GM18858 (cell line): ENCODE measurements at regions not wholly inside any gene's neighbourhood (a gene's known extent, or its start where the extent isn't known, plus 50 kb on each side); places are given as distances from the start of the nearest gene placed in this dataset.

Source experiments
- ATAC-seq: cut with Tn5 transposase; IDR thresholded peaks from one replicate; pipeline ENCODE4 v1.9.1; 2021; ENCODE audit not compliant: unreplicated experiment

DNA sequence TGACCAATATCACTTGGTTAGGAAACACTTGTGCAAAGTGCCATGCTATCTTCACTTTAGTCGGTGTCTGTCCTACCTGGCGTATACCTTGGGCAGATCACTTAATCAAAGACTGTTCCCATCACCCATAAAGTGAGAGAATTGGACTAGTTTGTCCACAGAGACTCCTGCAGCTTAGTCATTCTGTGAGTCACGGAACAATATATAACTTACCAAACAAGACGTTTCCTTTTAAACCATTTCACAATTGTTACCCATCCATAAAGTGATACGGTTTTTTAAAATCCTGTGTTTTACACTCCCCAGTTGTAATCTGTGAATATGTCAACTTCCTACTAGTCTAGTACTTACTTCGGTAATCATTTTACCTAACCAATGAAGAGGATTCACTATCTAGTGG, 499.3 kb upstream of the SMIM21 start:
- ATAC-seq, result no peak

DNA sequence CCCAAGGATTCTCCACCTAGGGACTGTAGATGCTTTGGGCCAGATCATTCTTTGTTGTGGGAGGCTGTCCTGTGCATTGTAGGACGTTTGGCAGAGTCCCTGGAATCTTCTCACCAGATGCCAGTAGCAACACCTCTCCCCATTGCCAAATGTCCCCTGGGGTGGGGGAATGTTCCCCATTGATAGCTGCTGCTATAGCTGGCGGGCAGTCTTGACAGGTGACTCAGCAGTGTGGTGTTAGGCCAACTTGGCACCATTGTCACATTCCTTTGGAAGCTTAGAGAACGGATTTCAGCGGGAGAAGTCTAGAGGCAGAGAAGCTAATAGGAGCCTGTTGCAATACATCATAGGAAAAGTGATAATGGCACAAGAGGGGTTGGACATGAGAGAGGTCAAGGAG, 495.7 kb upstream of the SMIM21 start:
- ATAC-seq, result no peak

- no peak for ATAC-seq
Observed at GRCh38 chr18:75916624-75916982, 489.1 kb upstream of the SMIM21 start.

DNA sequence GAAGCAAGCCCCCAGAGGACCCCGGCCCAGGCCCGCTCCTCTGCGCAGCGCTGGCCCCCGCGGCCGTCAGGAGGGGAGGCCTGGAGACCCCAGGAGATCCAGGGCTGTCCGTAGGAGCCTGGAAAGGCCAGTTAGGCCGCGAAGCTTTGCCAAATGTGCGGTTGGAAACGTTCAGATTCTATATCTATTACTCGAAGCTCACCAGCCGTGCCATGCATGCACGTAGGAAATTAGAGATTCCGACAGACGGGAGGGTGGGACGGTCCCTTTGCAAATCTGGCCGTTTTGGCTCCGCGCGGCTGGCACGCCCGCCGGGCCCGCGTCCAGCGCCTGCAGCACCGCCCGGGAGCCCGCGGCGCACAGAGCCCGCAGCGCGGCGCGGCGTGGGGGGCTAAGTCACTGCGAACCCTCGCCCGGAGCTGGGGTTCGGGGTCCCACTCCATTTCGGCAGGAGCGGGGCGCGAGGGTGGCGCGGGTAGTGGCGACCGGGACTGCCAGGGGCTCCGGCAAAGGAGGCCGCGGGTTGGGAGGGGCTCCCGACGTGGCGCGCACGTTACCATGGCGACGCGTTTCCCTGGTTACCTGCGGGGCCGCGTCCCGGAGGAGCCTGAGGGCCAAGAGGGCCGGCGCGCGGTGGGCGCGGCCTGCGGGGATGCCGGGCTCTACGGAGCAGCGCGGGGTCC, 488.6 kb upstream of the SMIM21 start:
- no peak for ATAC-seq

DNA sequence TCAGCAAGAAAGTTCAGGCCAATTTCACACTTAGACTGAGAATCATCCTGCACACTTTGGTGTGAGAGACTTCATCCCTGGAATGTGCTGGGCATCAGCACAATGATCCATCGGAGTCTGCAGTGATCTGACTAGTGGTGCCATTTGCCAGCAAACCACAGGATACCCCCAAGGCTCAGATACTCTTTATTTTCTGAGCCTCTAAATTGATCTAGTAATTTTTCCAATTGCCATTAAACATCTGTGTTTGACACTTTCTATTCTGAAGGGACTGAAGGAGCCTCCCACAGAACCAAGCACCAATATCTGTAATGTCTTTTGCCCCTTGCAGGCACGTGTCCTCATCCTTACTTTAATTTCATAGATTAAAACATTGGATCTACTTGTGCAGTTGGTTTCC, 485.3 kb upstream of the SMIM21 start:
- ATAC-seq, result no peak

DNA sequence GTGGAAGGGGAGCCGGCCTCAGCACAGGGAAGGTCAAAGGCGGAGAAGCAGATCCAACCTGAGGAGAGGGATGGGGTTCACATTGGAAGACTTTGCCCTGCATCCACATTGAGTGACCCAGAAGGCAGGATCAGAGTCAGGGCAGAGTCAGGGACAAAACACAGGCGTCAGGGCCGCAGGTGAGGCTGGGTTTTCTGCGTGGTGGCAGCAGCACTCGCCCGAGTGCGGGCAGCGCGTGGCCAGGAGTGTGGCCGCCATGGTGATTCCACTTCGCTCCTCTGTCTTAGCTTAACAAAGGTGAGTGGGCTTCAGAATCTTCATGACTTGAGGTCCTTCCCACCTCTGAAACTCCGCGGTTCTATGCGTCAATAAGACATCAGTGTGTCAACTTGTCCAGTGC, 476.9 kb upstream of the SMIM21 start:
- no peak for ATAC-seq

DNA sequence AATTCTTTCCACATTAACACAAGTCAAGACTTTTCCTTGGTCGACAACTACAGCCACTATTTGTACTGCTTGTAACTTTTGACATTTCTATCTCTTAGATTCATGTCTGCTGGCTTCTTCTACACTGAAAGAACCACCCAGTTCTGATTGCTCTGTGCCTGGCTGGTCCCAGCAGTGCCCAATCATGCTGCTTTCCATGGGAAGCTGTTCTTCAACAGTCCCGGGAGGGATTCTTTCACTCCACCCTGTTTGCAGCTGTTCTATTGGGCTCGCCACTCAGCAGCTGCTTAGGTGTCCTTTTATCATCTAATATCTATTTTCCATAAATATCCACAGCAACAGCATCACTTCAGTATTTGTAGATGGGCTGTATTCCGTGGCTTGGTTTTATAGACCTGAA, 471.1 kb upstream of the SMIM21 start:
- no peak for ATAC-seq

GRCh38 chr18:75897386-75897785, 469.9 kb upstream of the SMIM21 start:
- ATAC-seq, result no peak

DNA sequence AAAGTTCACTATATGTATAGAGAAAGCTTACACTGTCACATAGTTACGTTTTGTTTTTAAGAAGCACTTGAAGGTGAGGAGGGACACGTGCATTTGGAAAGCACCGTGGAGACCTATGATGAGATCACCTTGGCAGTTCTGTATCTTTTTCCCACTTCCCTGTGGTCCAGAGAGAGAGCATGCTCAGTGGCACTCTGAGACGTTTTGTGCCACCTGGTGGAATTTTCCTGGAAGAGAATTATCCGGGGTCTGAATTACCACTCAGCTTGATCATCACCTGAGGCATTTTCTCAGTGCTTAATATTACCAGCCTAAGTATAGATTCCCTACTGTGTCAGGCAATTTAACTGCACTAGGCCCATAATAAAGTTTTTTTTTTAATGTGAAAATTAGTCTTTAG, 469.4 kb upstream of the SMIM21 start:
- ATAC-seq, result no peak

- no peak for ATAC-seq
Observed at GRCh38 chr18:75895135-75895534, 467.6 kb upstream of the SMIM21 start.

GRCh38 chr18:75884728-75885127, 457.2 kb upstream of the SMIM21 start:
- no peak for ATAC-seq

GRCh38 chr18:75880925-75881504, 453.5 kb upstream of the SMIM21 start:
- no peak for ATAC-seq

DNA sequence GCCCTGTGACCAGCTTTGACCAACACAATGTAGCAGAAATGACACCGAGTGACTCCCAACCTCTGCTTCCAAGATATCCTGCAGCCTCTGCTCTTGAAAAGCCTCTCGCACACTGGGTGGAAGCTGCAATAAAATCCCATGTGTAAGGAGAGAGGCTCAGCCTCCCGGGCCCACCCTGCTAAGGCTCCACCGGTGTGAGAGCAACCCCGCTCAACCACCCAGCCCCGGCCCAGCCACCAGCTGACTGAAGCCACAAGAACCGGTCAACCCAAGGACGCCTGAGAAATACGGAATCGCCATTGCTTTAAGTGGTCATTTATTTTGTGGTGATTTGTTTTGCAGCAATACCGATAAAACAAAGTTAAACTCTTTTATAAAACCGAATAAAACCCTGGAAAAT, 452.8 kb upstream of the SMIM21 start:
- ATAC-seq, result no peak

DNA sequence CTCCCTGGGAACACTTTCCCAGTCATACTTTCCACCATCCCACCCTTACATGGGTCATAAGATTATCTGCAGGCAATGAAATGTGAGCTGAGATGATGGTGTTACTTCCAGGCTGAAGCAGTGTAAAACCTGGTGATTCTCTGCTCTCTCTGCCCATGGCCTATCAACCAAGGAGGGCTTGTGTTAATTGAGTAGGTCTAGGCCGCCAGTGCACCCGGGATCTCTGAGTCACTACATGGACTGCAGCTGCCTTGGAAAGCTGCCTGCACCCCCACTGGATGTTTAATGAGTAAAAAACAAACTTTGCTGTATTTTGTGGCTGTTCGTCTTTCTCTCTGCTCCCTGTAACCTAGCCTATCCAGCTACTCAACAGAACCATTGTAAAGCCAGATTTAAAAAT, 451.7 kb upstream of the SMIM21 start:
- no peak for ATAC-seq

DNA sequence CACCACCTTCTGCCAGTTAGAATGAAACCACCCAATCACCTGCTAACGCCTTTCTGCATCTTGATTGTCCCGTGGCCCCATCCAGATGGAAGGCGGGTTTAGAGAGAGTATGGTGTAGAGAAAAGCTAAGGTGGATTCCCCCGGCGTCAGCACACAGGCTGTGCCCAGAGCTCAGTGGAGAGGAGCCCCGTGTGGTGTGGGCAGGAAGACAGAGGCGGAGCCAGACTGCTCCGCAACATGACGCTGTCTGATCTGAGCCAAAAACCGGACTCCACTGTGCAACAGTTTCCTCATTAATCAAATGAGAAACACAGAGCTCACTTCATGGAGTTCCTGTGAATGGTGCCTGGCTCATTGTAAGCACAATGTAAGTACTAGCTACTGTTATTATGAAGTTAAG, 448.1 kb upstream of the SMIM21 start:
- ATAC-seq, result no peak

- ATAC-seq, result no peak
Observed at GRCh38 chr18:75874401-75875089, 447.0 kb upstream of the SMIM21 start.

DNA sequence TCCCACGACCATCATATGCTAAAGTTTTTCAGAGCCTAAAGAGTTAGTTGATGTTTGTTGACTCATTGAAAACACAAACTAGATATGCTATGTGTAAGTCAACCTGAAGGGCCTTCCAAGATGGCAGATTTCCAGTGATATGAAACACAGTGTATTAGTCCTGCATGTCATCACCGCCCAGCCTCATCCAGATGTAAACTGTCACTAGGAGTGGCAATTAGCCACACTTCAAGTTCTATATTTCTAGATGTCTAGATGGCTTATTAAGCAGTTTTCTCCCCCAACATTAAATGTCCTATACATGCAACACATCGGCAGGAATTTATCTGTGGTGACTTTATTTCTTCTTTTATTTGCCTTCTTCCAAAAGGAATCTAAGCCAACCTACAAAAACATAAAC, 444.1 kb upstream of the SMIM21 start:
- no peak for ATAC-seq

DNA sequence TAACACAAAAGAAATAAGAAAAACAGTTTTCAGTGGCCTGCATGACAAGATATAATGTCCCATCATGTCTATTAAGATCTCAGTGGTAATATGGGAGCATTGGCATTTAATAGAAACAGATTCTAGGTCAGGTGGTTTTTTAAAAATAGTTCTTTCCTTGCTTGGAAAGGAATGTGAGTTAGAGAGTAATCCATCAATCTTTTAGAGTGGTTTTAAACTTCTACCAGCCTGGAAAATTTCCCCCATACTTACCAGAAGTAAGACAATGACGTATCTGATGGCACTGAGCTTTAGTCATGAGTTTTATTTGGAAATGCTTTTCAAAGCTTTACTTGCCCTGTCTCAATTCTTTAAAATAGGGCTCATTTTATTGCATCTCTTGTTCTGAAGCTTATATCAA, 441.7 kb upstream of the SMIM21 start:
- no peak for ATAC-seq

DNA sequence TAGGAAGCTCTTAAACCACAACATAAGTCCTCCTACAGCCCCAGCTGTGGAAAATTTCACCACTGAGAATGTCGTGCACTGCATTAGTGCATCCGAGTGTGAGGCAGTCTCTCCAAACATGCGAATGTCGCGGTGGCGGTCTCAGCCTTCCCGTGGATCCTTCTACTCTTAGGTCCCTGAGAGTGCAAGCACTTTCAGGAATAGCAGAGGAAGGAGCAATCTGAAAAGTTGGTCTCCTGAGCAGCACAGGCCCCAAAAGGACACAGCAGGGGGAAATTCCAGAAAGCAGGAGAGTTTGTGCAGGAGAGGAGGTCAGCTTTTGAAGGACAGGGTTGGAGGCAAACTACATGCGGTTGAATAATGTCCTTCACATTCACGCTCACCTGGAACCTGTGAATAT, 440.5 kb upstream of the SMIM21 start:
- ATAC-seq, result no peak

GRCh38 chr18:75865639-75866038, 438.1 kb upstream of the SMIM21 start:
- ATAC-seq, result no peak

DNA sequence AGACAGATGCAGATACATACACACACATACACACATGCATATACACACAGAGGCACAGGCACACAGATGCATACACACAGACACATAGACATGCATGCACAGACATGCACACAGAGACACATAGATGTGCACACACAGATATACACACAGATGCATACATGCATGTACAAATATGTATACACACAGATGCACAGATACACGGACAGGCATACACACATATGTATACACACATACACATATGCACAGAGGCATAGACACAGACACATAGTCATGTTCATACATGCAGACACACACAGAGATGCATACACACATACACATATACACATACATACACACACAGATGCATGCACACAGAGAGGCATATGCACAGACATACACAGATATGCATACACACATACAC, 437.3 kb upstream of the SMIM21 start:
- no peak for ATAC-seq

- no peak for ATAC-seq
Observed at GRCh38 chr18:75863696-75864095, 436.2 kb upstream of the SMIM21 start.

GRCh38 chr18:75862458-75862857, 435.0 kb upstream of the SMIM21 start:
- ATAC-seq, result no peak
